Kidney glomerular epithelial cell (primary cell): ENCODE measurements at regions not wholly inside any gene's neighbourhood (a gene's known extent, or its start where the extent isn't known, plus 50 kb on each side); places are given as distances from the start of the nearest gene placed in this dataset.
"Not testable (repeated sequence)": the region's sequence is repeated elsewhere in the genome, so short reads cannot be mapped to it uniquely, and the experiment has no call there.

Experiments used
- DNase-seq: peaks from one replicate; lab custom pipeline; 2025; lab: John Stamatoyannopoulos, UW

DNA sequence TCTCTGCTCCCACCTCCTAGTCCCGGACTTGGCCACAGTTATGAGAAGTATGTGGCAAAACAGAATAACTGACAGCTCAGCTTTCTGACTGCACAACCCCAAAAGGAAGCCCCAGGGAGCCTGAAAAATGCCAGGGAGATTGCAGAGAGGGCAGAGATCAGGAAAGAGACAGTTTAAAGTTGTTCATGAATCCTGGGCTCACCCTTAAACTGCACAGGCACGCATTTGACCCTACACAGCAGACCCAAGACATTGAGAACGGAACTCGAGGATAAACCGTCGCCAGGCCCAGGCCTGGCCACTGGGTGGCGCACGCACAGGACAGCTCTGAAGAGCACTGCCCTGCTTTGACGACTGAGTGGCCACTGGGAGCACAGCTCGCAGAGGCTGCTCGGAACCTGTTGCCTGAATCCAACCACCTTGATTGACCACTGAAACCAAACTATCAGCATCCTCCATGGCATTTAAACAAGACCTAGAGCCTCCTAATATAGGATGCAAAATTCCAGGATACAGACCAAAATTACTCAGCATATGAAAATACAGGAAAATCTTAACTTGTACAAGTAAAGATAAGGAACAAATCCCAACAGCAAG is 114.0 kb downstream of the C16orf95 start:
- DNase-seq = peak; percentile 16

DNA sequence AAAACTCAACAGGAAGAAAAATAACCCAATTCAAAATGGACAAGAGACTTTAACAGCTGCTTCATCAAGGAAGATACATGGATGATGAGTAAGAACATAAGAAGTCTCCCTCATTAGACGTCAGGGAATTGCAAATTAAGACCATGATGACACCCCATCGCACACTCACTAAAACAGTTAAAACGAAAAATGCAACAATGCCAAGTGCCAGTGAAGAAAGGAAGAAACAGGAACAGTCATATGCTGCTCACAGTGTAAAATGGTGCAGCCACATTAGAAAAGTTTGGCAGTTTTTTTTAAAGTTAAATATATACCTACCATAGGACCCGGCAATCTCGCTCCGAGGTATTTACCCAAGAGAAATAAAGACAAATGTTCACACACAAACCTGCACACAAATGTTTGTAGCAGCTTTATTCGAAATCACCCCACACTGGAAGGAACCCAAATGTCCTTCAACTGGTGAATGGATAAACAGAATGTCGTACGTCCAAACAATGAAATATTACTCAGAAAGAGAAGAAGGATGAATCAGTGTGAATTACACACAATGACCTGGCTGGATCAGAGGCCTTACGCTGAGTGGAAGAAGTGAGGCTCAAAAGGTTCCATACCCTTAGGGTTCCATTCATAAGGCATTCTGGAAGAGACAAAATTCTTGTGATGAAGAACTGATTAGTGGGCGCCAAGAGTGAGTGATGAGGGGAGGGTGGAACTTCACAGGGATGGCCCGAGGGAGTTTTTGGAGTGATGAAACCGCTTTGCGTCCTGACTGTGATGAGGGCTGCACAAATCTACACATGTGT is 110.3 kb downstream of the C16orf95 start:
- no peak for DNase-seq

DNA sequence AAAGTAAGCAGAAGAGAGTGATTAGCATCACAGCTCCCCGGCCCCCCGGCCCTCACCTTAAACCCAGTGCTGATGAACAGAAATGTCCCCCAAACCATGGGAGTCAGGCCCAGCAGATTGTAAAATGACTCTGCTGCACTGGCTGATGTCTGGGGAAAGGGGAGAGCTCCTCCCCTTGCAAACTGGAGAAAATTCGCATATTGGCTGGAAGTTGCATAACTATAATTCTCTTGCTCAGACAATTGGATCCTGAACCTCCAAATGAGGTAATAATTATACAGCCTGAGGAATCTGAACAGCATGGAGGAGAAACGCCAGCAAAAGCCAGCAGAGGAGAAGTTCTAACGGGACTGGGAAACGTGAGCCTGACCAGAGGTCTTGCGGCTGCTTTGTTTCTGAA is 109.7 kb downstream of the C16orf95 start:
- DNase-seq = peak; percentile 34

DNA sequence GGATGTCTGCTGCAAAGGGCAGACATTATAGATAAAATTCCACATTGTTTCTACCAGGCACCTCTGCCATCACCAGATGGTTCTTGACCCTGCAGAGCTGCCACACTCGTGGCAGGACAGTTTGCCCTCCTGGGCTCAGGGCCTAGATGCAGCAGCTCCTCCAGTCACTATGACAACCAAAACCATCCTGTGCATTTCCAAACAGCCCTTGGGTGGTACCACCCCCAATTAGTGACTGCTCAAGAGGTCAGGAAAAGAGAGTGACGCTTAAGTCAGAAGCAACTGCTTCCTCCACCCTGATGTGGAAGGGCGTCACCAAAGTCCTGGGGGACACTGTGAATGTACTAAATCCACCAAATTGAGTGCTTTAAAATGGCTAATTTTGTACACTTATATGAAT is 109.2 kb downstream of the C16orf95 start:
- DNase-seq = no peak

DNA sequence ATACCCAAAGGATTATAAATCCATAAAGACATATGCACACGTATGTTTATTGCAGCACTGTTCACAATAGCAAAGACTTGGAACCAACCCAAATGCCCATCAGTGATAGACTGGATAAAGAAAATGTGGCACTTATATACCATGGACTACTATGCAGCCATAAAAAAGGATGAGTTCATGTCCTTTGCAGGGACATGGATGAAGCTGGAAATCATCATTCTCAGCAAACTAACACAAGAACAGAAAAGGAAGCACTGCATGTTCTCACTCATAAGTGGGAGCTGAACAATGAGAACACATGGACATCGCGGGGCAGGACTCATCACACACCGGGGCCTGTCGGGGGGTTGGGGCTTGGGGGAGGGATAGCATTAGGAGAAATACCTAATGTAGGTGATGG is 108.2 kb downstream of the C16orf95 start:
- DNase-seq = not testable (repeated sequence)

DNA sequence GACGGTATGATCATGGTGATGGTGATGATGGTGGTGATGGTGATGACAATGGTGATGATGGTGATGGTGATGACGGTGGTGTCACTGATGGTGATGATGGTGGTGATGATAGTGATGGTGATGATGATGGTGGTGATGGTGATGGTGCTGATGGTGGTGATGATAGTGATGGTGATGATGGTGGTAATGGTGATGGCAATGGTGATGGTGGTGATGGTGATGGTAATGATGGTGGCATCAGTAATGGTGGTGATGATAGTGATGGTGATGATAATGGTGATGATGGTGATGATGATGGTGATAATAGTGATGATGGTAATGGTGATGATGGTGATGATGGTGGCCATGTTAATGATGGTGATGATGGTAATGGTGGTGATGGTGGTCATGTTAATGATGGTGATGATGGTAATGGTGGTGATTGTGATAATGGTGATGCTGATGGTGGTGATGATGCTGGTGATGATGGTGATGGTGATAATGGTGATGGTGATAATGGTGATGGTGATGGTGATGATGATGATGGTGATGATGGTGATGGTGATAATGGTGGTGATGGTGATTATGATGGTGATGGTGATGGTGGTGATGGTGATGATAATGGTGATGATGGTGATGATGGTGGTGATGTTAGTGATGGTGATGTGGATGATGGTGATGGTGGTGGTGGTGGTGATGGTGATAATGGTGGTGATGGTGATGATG is 107.2 kb downstream of the C16orf95 start:
- DNase-seq = no peak

DNA sequence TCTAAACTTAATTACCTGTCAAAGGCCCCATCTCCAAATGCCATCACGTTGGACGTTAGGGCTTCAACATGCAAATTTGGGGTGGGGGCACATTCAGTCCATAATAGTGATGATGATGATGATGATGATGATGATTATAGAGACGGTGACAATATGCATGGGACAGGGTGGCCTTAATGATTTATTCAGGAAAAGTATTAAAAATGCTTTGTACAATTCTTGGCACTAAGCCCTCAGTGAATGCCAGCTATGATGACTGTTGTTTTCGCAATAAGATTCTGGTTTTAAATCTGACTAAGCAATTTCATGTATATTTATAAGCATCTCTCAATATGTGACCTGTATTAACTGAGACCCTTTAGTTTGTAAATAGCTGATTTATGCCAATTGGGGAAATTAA is 106.3 kb downstream of the C16orf95 start:
- DNase-seq = no peak

DNA sequence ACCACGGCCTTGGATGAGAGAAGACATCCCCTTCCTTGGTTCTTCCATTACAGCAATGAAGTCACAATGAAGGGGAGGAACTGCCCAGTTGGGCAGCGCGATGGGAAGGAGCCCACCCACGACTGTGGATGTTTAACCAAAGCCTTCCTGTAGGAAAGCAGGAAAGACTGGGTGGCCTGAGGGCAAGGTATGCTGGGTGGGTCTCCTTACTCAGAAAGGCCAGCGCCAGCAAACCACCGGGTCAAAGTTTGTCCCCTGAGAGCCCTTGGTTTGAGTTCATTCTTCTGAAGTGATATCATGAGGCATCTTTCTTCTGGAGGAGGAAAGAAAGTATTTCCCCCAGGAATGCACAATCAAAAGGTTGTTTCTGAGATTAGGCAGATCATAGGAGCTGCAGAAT is 105.2 kb downstream of the C16orf95 start:
- no peak for DNase-seq

DNA sequence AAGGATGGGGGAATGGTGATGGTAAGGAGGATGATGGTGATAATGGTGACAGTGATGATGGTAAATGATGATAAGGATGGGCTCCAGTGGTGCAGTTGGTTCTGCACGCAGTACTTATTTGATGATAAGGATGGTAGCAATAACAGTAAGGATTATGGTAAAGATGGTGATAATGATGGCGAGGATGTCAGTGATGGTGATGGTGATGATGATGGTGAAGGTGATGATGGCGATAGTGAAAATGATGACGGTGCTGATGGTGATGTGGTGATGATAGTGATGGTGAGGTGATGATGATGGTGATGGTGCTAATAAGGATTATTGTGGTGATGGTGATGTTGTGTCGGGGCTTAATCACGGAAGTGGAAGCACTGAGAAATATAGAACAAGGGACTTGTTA is 103.7 kb downstream of the C16orf95 start:
- DNase-seq = no peak

DNA sequence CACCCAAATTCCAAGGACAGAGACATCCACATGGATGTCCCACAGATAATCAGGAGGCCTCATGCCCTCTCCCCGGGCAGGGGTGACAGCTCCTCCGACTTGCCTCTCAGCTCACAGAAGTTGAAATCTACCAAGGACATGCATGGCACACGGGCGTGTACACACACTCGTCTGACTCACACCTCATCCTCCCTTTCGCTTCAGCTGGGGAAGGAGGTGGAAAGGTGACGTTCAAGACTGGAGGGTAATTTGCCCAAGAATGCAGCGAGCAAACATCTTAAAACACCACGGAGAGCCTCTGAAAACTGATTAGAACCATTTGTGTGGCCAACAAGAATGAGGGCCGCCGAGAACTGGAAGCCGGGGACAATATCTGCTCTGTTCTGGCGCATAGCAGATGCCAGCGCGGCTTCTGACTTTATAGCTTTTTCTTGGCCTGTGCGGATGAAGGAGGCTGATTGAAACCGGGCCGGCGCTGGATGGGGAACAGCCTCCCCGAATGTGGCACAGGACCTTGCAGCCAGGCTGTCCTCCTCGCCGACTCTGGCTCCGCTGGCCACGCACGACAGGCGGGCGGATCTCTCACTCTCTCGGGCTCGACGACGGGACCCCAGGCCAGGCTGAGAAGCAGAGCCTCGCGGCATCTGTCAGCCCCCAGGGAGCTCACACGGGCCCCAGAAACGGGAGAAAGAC is 100.9 kb downstream of the C16orf95 start:
- no peak for DNase-seq

DNA sequence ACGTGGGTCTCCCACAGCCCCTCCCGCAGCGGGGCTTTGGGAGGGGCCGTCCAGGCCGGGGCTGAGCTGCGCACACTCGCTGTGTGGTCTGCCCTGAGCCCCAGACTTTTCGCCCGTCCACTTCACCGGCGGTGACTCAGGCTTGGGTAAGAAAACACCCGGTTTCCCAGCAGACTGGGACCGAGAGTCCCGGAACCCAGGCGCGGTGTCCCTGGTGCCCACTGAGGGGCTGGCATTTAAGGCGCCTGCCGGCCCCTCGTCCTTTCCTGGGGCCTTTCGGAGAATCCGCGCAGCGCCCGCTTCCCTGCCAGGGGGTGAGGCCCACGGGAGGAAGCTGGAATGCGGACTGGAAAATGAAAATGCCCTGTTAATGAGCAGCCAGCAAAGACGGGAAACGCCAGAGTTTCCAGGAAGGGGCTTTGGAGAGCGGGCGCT is 100.3 kb downstream of the C16orf95 start:
- no peak for DNase-seq

DNA sequence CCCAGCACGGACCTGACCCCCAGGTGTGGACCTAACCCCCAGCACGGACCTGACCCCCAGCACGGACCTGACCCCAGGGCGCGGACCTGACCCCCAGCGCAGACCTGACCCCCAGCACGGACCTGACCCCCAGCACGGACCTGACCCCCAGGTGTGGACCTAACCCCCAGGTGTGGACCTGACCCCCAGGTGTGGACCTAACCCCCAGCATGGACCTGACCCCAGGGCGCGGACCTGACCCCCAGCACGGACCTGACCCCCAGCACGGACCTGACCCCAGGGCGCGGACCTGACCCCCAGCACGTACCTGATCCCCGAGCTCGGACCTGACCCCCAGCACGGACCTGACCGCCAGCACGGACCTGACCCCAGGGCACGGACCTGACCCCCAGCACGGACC is 99.4 kb downstream of the C16orf95 start:
- DNase-seq = not testable (repeated sequence)

DNA sequence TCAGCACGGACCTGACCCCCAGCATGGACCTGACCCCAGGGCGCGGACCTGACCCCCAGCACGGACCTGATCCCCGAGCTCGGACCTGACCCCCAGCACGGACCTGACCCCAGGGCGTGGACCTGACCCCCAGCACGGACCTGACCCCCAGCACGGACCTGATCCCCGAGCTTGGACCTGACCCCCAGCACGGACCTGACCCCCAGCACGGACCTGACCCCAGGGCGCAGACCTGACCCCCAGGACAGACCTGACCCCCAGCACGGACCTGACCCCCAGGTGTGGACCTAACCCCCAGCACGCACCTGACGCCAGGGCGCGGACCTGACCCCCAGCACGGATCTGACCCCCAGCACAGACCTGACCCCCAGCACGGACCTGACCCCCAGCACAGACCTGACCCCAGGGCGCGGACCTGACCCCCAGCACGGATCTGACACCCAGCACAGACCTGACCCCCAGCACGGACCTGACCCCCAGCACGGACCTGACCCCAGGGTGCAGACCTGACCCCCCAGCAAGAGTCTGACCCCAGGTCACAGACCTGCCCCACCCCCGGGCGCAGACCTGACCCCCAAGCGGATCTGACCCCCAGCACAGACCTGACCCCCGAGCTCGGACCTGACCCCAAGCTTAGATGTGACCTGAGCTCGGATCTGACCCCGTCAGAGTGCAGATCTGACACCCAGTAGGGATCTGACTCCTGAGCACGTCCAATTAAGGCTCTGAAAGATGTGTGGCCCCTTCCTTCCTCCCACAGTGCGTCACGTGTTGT is 98.7 kb downstream of the C16orf95 start:
- DNase-seq = no peak

DNA sequence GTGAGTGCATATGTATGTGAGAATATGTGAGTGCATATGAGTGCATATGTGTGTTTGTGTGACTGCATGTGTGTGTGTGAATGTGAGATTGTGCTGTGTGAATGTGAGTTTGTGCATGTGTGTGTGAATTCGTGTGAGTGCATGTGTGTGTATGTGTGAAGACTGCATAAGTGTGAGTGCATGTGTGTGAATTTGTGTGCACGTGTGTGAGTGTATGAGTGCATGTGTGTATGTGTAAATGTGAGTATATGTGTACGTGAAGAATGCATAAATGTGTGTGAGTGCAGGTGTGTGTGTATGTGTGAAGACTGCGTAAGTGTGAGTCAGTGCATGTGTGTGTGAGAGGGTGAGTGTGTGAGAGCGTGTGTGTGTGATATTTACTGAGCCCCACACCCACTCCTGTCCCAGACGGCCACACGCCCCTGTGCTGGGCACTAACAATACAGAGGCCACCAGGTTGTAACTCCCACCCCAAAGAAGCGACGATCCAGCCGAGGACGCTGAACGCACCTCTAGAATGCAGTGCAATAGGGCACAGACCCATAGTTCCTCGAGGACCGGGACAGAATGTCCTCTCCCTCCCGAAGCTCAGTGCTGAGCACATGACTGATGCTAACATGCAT is 97.8 kb downstream of the C16orf95 start:
- DNase-seq = no peak

DNA sequence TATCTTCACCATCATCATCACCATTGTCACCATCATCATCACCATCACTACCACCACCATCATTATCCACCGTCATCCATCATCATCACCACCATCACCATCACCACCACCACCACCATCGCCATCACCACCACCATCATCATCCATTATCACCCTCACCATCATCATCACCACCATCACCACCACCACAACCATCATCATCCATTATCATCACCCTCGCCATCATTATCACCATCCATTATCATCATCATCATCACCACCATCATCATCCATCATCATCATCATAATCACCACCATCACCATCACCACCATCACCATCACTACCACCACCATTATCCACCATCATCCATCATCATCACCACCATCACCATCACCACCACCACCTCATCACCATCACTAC is 95.6 kb downstream of the C16orf95 start:
- no peak for DNase-seq

DNA sequence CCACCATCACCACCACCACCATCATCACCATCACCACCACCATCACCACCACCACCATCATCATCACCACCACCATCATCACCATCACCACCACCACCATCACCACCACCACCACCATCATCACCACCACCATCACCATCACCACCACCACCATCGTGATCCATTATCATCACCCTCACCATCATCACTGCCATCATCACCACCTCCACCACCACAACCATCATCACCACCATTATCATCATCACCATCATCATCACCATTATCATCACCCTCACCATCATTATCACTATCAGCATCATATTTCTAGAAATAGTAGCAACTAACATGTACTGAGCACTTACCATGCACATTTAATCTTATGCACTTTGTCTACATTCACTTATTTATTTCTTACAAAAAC is 94.9 kb downstream of the C16orf95 start:
- no peak for DNase-seq

DNA sequence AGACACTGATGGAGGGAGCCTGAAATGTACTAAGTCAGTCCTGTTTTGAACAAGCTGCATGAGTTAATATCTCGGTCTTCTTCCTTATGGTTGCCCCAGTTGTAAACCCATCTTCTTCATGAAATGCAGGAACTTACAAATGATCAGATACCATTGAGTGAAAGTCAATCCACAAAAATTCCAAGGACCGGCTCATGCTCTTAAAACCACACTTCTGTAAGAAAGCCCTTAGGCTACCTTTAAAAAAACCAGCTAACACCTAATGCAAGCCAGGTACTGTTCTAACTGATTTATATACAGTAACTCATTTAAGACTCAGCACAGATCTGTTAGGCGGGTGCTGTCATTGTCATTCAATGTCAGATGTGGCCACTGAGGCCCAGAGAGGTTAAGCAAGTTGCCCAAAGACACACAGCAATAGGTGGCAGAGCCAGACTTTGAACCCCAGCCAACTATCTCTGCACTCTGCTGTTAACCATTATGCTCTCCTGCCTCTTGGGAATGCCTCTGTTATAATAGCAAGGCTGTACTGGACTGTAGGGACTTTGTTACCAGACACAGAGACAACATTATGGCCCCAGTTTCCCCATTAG is 93.4 kb downstream of the C16orf95 start:
- no peak for DNase-seq

DNA sequence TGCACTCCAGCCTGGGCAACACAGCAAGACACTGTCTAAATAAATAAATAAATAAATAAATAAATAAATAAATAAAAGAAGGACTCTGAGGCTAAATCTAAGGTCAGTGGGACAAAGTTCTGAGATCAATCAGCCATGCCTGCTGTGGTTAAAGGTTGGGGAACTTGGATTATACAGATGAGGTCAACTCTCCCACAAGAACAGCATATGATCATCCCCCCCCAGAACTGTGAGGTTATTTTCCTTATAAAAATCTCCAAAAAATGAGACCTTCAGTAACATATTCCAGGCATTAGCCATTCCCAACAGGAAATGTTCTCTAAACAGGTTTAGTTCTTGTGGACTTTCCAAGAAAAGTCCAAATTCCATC is 90.3 kb downstream of the C16orf95 start:
- DNase-seq = no peak

DNA sequence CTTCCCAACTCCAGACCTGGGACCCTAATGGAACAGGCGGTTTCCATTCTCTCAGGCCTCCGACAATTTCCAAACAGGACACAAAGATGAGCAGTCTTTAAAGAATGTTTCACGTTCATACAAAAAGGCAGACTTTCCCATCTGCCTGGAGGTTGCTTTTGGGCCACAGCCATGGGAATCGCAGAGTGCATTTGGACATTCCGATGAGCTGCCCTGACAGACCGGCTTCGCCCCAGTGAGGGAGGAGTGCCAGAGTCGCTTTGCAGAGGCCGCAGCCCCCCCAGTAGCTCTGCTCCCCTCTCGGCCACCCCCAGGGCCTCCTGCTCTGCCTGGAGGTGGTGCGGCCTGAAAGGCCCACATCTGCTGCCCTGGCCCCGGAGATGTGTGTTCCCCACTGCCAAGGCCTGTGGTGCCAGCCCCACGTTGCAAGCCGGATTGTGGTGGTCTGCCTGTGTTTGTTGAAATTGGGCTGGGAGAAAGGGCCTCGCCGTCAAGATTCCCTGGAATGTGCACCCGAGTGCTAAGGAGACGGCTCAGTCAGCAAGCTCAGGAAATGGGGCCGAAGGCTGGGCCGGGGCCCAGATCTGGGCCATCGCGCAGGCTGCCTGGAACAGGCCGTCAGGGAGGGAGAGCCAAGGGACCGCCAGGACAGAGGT is 89.8 kb downstream of the C16orf95 start:
- DNase-seq = no peak

DNA sequence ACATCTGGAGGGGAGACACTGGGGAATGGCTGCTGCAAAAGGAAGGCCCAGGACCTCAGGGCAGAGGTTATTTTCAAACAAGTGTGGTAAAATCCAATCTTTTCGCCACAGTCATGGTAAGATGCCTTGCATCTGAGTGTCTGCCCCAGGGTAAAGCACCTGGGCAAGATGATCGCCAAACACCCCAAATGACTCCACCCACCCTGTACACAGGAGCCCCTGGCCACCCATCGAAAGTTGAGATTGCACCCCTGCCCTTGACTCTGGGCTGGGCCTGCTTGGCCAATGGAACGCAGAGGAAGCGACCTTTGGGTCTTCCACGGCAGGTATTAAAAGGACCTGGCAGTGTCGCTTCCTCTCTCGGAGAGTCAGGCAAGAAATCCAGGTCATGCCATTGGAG is 88.8 kb downstream of the C16orf95 start:
- no peak for DNase-seq
